IPS DF 4.7 (cell line): ENCODE measurements at regions not wholly inside any gene's neighbourhood (a gene's known extent, or its start where the extent isn't known, plus 50 kb on each side); places are given as distances from the start of the nearest gene placed in this dataset.
A peak's percentile ranks its signal among the peaks of the same experiment; 100 is the strongest.
"Not testable (repeated sequence)": the region's sequence is repeated elsewhere in the genome, so short reads cannot be mapped to it uniquely, and the experiment has no call there.

Experiments
- DNase-seq: peaks from one replicate; pipeline ENCODE4 v3.0.0-alpha.2; 2013; ENCODE audit warnings: low spot score; ENCODE audit errors: extremely low read depth

GRCh38 chr10:6699336-6699735, 119.3 kb upstream of the PRKCQ start:
- no peak for DNase-seq

GRCh38 chr10:6695519-6695918, 115.4 kb upstream of the PRKCQ start:
- DNase-seq: no peak

- no peak for DNase-seq
Measured at GRCh38 chr10:6694447-6695140, 114.5 kb upstream of the PRKCQ start.

GRCh38 chr10:6692856-6693255, 112.8 kb upstream of the PRKCQ start:
- no peak for DNase-seq

GRCh38 chr10:6692103-6692502, 112.0 kb upstream of the PRKCQ start:
- no peak for DNase-seq

GRCh38 chr10:6689036-6689435, 109.0 kb upstream of the PRKCQ start:
- DNase-seq: no peak

- DNase-seq: no peak
Measured at GRCh38 chr10:6680735-6681134, 100.7 kb upstream of the PRKCQ start.

GRCh38 chr10:6678956-6679355, 98.9 kb upstream of the PRKCQ start:
- no peak for DNase-seq

- DNase-seq: peak; percentile 69
Measured at GRCh38 chr10:6678211-6678803, 98.2 kb upstream of the PRKCQ start.

GRCh38 chr10:6677129-6677528, 97.1 kb upstream of the PRKCQ start:
- DNase-seq: not testable (repeated sequence)

GRCh38 chr10:6674291-6674690, 94.2 kb upstream of the PRKCQ start:
- DNase-seq: no peak

GRCh38 chr10:6671976-6672375, 91.9 kb upstream of the PRKCQ start:
- DNase-seq: no peak

- peak; percentile 41 for DNase-seq
Measured at GRCh38 chr10:6669269-6669859, 89.3 kb upstream of the PRKCQ start.

GRCh38 chr10:6667679-6668270, 87.7 kb upstream of the PRKCQ start:
- no peak for DNase-seq

- DNase-seq: no peak
Measured at GRCh38 chr10:6667150-6667549, 87.1 kb upstream of the PRKCQ start.

GRCh38 chr10:6665847-6666246, 85.8 kb upstream of the PRKCQ start:
- no peak for DNase-seq

- no peak for DNase-seq
Measured at GRCh38 chr10:6660460-6660859, 80.4 kb upstream of the PRKCQ start.

- DNase-seq: no peak
Measured at GRCh38 chr10:6659451-6659850, 79.4 kb upstream of the PRKCQ start.

- no peak for DNase-seq
Measured at GRCh38 chr10:6657669-6658068, 77.6 kb upstream of the PRKCQ start.

GRCh38 chr10:6657196-6657595, 77.1 kb upstream of the PRKCQ start:
- DNase-seq: no peak

- DNase-seq: no peak
Measured at GRCh38 chr10:6654571-6654970, 74.5 kb upstream of the PRKCQ start.

- no peak for DNase-seq
Measured at GRCh38 chr10:6650586-6650985, 70.5 kb upstream of the PRKCQ start.

GRCh38 chr10:6649903-6650302, 69.8 kb upstream of the PRKCQ start:
- no peak for DNase-seq
